Activated CD4-positive, alpha-beta T cell treated with anti-CD3 and anti-CD28 coated beads, Interleukin-2, Interleukin-4, amounts not matched to agents 100 ng/mL and 50 ng/mL, durations not matched to agents 16 hours and 8 hours (primary cell): ENCODE measurements at regions not wholly inside any gene's neighbourhood (a gene's known extent, or its start where the extent isn't known, plus 50 kb on each side); places are given as distances from the start of the nearest gene placed in this dataset.

Source experiments
- DNase-seq: peaks from one replicate; pipeline ENCODE4 v3.0.0-alpha.2; 2020; ENCODE audit warnings: low spot score

- DNase-seq, result peak; percentile 55
These were observed 164.9 kb downstream of the DHX15 start for GRCh38 chr4:24419181-24420034.

DNA sequence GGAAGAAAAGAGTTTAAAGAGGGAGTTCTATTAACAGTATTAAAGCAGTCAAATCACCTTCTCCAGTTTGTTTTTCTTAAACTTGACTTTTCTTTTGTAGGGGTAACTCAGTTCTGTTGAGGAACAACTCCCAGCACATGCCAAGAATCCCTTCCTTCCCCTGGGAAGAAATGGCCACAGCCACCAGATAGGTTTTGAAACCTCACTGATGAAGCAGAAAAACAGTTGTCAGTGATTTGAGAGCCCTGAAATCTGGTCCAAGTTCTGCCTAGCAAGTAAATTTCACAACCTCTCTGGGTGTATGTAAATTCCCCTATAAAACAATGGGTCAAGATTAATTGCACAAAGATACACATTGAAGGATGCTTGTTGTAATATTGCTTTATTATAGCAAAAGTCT, 167.1 kb downstream of the DHX15 start:
- DNase-seq, result no peak

- DNase-seq, result no peak
These were observed 168.1 kb downstream of the DHX15 start for GRCh38 chr4:24416293-24416692.

- DNase-seq, result no peak
These were observed 171.0 kb downstream of the DHX15 start for GRCh38 chr4:24413311-24413784.

DNA sequence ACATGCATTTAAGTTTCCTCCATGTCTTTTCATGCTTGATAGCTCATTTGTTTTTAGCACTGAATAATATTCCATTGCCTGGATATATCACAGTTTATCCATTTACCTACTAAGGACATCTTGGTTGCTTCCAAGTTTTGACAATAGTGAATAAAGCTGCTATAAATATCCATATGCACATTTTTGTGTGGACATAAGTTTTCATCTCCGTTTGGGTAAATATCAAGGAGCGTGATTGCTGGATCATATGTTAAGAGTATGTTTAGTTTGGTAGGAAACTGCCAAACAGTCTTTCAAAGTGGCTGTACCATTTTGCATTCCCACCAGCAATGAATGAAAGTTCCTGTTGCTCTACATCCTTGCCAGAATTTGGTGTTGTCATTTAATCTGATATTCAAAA, 172.5 kb downstream of the DHX15 start:
- no peak for DNase-seq

- DNase-seq, result no peak
These were observed 173.1 kb downstream of the DHX15 start for GRCh38 chr4:24411299-24411698.

GRCh38 chr4:24408640-24409039, 175.7 kb downstream of the DHX15 start:
- DNase-seq, result no peak

- DNase-seq, result no peak
These were observed 178.4 kb downstream of the DHX15 start for GRCh38 chr4:24405926-24406325.

- no peak for DNase-seq
These were observed 179.0 kb downstream of the DHX15 start for GRCh38 chr4:24405341-24405740.

- DNase-seq, result no peak
These were observed 180.1 kb downstream of the DHX15 start for GRCh38 chr4:24404281-24404680.

- no peak for DNase-seq
These were observed 181.1 kb downstream of the DHX15 start for GRCh38 chr4:24403265-24403664.

GRCh38 chr4:24400537-24400936, 183.8 kb downstream of the DHX15 start:
- no peak for DNase-seq

DNA sequence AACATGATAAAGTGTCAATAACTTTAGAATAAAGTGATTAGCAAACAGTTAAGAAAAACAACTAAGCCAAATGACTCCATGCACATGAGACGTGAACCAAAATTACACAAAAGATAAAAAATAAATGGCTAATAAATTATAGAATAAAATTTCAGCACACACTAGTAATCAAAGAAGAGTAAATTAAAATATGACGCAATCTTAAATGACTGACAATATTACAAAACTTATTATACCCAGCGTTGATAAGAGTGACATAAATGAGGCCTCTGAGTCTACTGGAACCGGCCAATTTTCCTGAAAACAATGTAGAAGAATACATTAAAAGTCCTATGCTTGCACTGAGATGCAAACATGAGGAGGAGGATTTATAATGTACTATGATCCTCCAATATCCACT, 187.4 kb downstream of the DHX15 start:
- DNase-seq, result no peak

DNA sequence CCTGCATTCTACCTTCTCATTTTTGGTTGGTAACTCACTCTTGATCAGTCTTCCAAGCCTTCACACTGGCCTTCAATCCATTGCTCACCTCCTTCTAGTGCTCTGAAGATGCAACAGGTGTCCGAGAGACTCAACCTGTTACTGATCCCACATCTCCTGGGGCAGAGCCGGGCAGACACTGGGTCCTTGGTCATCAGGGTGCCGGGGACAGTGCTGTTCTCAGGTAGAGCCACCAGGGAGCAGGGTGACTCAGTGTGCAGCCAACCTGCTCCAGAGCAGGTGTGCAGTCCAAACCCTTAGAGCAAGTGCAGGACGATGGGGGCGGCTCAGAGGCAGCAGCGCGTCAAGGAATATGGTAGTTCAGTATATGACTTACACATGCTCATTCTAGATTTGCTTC, 188.4 kb downstream of the DHX15 start:
- no peak for DNase-seq

GRCh38 chr4:24394041-24394440, 190.3 kb downstream of the DHX15 start:
- no peak for DNase-seq

- no peak for DNase-seq
These were observed 191.7 kb downstream of the DHX15 start for GRCh38 chr4:24392613-24393012.

- no peak for DNase-seq
These were observed 202.0 kb downstream of the DHX15 start for GRCh38 chr4:24382381-24382780.

- DNase-seq, result no peak
These were observed 203.2 kb downstream of the DHX15 start for GRCh38 chr4:24380957-24381665.

DNA sequence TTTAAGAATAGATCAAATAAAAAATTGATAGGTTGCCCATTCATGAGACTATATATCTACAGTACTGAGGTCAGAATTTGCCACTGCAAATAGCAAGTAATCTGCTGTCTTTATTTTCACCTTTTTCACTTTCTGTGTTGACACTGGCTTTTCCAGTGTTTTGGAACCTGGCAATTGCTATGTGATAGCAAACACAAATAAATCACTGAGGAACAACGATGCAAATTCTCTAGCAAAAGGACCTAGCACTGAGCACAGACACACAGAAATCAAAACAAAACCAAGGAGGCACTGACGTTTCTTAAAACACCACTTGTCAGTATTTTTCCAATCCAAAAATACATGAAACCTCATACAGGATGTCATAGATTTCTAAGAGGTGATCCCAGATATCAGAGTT, 210.7 kb downstream of the DHX15 start:
- no peak for DNase-seq

GRCh38 chr4:24372881-24373280, 211.5 kb downstream of the DHX15 start:
- DNase-seq, result no peak

- no peak for DNase-seq
These were observed 212.0 kb downstream of the DHX15 start for GRCh38 chr4:24372341-24372740.

DNA sequence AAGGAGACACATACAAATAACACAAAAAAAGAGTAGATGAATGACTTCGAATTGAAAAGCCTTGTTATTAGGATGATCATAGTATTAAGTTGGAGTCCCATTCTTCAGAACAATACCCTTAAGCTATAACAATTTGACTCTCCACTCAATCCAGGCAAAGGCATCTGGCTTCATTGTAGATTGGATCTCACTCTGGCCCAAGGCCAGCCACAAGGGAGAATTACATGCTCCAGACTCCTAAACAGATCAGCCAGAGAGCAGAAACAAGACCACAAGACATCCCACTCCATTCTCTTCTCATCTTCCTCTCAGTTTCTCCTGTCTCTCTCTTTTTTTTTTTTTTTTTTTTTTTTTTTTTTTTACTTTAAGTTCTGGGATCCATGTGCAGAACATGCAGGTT, 213.9 kb downstream of the DHX15 start:
- DNase-seq, result no peak

- DNase-seq, result no peak
These were observed 214.8 kb downstream of the DHX15 start for GRCh38 chr4:24369507-24370029.
